AG04450 (cell line): ENCODE measurements at regions not wholly inside any gene's neighbourhood (a gene's known extent, or its start where the extent isn't known, plus 50 kb on each side); places are given as distances from the start of the nearest gene placed in this dataset.

ENCODE experiments used
- CTCF ChIA-PET: fragments of 300-600, 350-600 bp; formaldehyde crosslinking; extraction: SDS; loops from one replicate; lab custom pipeline; 2022; ENCODE audit warnings: antibody characterized with exemption, inconsistent platforms; lab: Charles Lee
- POLR2A ChIA-PET: fragments of 350-600 bp; formaldehyde crosslinking; extraction: SDS; loops from one replicate; lab custom pipeline; 2021; ENCODE audit warnings: antibody characterized with exemption, inconsistent platforms; lab: Yijun Ruan, JAX
- DNase-seq: peaks from one replicate; pipeline ENCODE4 v3.0.0-alpha.2; 2011; ENCODE audit warnings: low read depth, low spot score
- H3K27ac ChIP-seq: one replicate; pipeline ENCODE4 v1.5.1; 2012; ENCODE audit warnings: low read depth, low read length, control low read depth
- H3K27me3 ChIP-seq: one replicate; pipeline ENCODE4 v1.6.0; 2012; ENCODE audit warnings: low read length; ENCODE audit not compliant: control insufficient read depth, insufficient read depth
- H3K4me3 ChIP-seq: 2 replicates; pipeline ENCODE4 v1.5.1; 2011; ENCODE audit warnings: mild to moderate bottlenecking, low read depth, low read length, control low read depth
- H3K9me3 ChIP-seq: 2 replicates; pipeline ENCODE4 v1.5.1; 2012; ENCODE audit warnings: low read length; ENCODE audit not compliant: control insufficient read depth, insufficient read depth
- CTCF ChIP-seq: IDR thresholded peaks from 2 replicates; pipeline ENCODE4 v1.5.1; 2011; ENCODE audit warnings: low read depth, low read length, control low read depth, inconsistent platforms

- H3K4me3 ChIP-seq: no peak overlapping the region
- no peak for DNase-seq
- TF ChIP-seq CTCF: no peak
These were observed 82.0 kb upstream of the WASF3 start for GRCh38 chr13:26475176-26476110.

GRCh38 chr13:26476111-26476781 lies 81.2 kb upstream of the WASF3 start:
- ChIA-PET POLR2A (interaction anchor here (0.8 to 1.0 kb wide), 2 partner anchors 254 to 291 kb away, joined by 3 to 4 read pairs; partner anchors contain the start of gene RNF6), CTCF (interaction anchor here (0.7 to 3.8 kb wide), 5 partner anchors 20 to 291 kb away, joined by 4 to 20 read pairs (median 8); no protein-coding TSS in a partner anchor)

More at GRCh38 chr13:26475176-26476110, 82.0 kb upstream of the WASF3 start:
- Histone ChIP-seq H3K9me3 (no peaks in the 10 kb centered on the region; the same call in 1 of the 2 replicates), H3K27ac (no peak overlapping the region), H3K27me3 (no peaks in the 10 kb centered on the region)
- CTCF ChIA-PET: interaction anchor here (0.7 to 3.8 kb wide), 8 partner anchors 7 to 291 kb away, joined by 3 to 20 read pairs (median 4); no protein-coding TSS in a partner anchor
- POLR2A ChIA-PET: interaction anchor here (0.8 kb wide), 1 partner anchor 253 kb away, joined by 3 read pairs; the partner anchor contains the start of gene RNF6

GRCh38 chr13:26476782-26477142 lies 80.7 kb upstream of the WASF3 start:
- H3K9me3 ChIP-seq: no peaks in the 10 kb centered on the region; the same call in 1 of the 2 replicates
- peak overlapping the region; percentile 1; the same call in 1 of the 2 replicates for H3K4me3 ChIP-seq
- no peaks in the 10 kb centered on the region for H3K27me3 ChIP-seq
- ChIA-PET POLR2A (interaction anchor here (1.0 kb wide), 1 partner anchor 292 kb away, joined by 4 read pairs; no protein-coding TSS in a partner anchor), CTCF (interaction anchor here (0.6 to 3.8 kb wide), 5 partner anchors 20 to 1749 kb away, joined by 3 to 20 read pairs (median 8); no protein-coding TSS in a partner anchor)
- H3K27ac ChIP-seq: peak overlapping the region; percentile 31
- DNase-seq: no peak
- no peak for TF ChIP-seq CTCF

More at GRCh38 chr13:26476111-26476781, 81.2 kb upstream of the WASF3 start:
- no peak for DNase-seq
- Histone ChIP-seq H3K27ac (peak overlapping the region; percentile 39), H3K4me3 (peak overlapping the region; percentile 43), H3K27me3 (no peaks in the 10 kb centered on the region), H3K9me3 (no peaks in the 10 kb centered on the region; the same call in 1 of the 2 replicates)
- no peak for TF ChIP-seq CTCF

GRCh38 chr13:26477681-26478080 lies 79.8 kb upstream of the WASF3 start:
- Histone ChIP-seq H3K9me3 (no peaks in the 10 kb centered on the region; the same call in 1 of the 2 replicates), H3K4me3 (no peak overlapping the region), H3K27ac (no peak overlapping the region), H3K27me3 (no peaks in the 10 kb centered on the region)
- POLR2A ChIA-PET: no interaction called here
- no peak for TF ChIP-seq CTCF
- CTCF ChIA-PET: interaction anchor here (1.6 to 2.3 kb wide), 2 partner anchors 19 to 293 kb away, joined by 8 to 9 read pairs; no protein-coding TSS in a partner anchor
- no peak for DNase-seq
